GM12878 (cell line): ENCODE measurements at regions not wholly inside any gene's neighbourhood (a gene's known extent, or its start where the extent isn't known, plus 50 kb on each side); places are given as distances from the start of the nearest gene placed in this dataset.
"Not testable (repeated sequence)": the region's sequence is repeated elsewhere in the genome, so short reads cannot be mapped to it uniquely, and the experiment has no call there.

Experiments used
- ATAC-seq: fragments of 200-7000 bp; cut with Tn5 transposase; 3 replicates; pipeline ENCODE4 v1.9.1; 2020; ENCODE audit warnings: mild to moderate bottlenecking, moderate library complexity
- BruUV-seq: library from RNA; stranded (reverse); fragments of 400-500 nt; replicated peaks from 2 replicates; lab custom pipeline; 2021; lab: Mats Ljungman, UMichigan
- CTCF ChIA-PET: fragments of 300-600 bp; sonication (Branson Sonifier 250); formaldehyde crosslinking; extraction: SDS; loops from one replicate; lab custom pipeline; 2021; ENCODE audit warnings: inconsistent platforms; lab: Yijun Ruan, JAX
- POLR2A ChIA-PET: fragments of 350-600 bp; formaldehyde crosslinking; extraction: SDS; loops from one replicate; lab custom pipeline; 2021; ENCODE audit warnings: inconsistent platforms; lab: Charles Lee
- RAD21 ChIA-PET: fragments of 300-600 bp; sonication (Branson Sonifier 250); formaldehyde crosslinking; loops from one replicate; lab custom pipeline; 2023; ENCODE audit warnings: antibody characterized with exemption; ENCODE audit not compliant: unreplicated experiment; lab: Charles Lee
- SMC1A ChIA-PET: fragments of 300-600 bp; sonication (Branson Sonifier 250); formaldehyde crosslinking; loops from one replicate; lab custom pipeline; 2023; ENCODE audit not compliant: unreplicated experiment, uncharacterized antibody; lab: Charles Lee
- DNase-seq: peaks from one replicate; pipeline ENCODE4 v3.0.0-alpha.2; 2011; ENCODE audit warnings: low read depth, low spot score
- FAIRE-seq: peaks from 3 replicates; lab custom pipeline; 2011; peaks lifted over from hg19 to GRCh38; lab: Jason Lieb, UNC
- H2AFZ ChIP-seq: 2 replicates; pipeline ENCODE4 v1.6.0; 2011; ENCODE audit warnings: low read depth, low read length, control low read depth; ENCODE audit not compliant: control insufficient read depth
- H3K27ac ChIP-seq: 2 replicates; pipeline ENCODE4 v1.5.1; 2011; ENCODE audit warnings: control low read depth; ENCODE audit not compliant: control insufficient read depth, insufficient read depth
- H3K27me3 ChIP-seq, 2 experiments: replicated peaks in 1 of 2; 2 replicates each; pipeline versions ENCODE4 v1.6.0 to v1.6.1; 2011; ENCODE audit warnings: low read length in 1 of 2; ENCODE audit not compliant: control insufficient read depth in 2 of 2, insufficient read depth in 2 of 2
- H3K36me3 ChIP-seq, 2 experiments: 2 replicates each; pipeline ENCODE4 v1.5.1; 2011; ENCODE audit warnings: low read length in 1 of 2; ENCODE audit not compliant: control insufficient read depth in 2 of 2, insufficient read depth in 2 of 2
- H3K4me1 ChIP-seq: 2 replicates; pipeline ENCODE4 v1.6.1; 2011; ENCODE audit warnings: mild to moderate bottlenecking, low read length, moderate library complexity, mixed read lengths; ENCODE audit not compliant: control insufficient read depth, insufficient read depth
- H3K4me2 ChIP-seq: 2 replicates; pipeline ENCODE4 v1.6.0; 2011; ENCODE audit warnings: control low read depth; ENCODE audit not compliant: control insufficient read depth, insufficient read depth
- H3K4me3 ChIP-seq: fragments of 200-600 bp; sonication (generic); 2 replicates; pipeline ENCODE4 v1.5.1; 2016
- H3K79me2 ChIP-seq: 2 replicates; pipeline ENCODE4 v1.6.0; 2011; ENCODE audit warnings: low read length; ENCODE audit not compliant: control insufficient read depth, insufficient read depth
- H3K9ac ChIP-seq: 2 replicates; pipeline ENCODE4 v1.8.0; 2011; ENCODE audit warnings: low read length, control low read depth, mixed read lengths; ENCODE audit not compliant: control insufficient read depth, insufficient read depth
- H3K9me3 ChIP-seq: replicated peaks from 3 replicates; pipeline ENCODE4 v1.5.1; 2011; ENCODE audit warnings: mild to moderate bottlenecking, low read length; ENCODE audit not compliant: control insufficient read depth, insufficient read depth
- H4K20me1 ChIP-seq: 2 replicates; pipeline ENCODE4 v1.6.0; 2011; ENCODE audit not compliant: control insufficient read depth, insufficient read depth
- KDM1A ChIP-seq: fragments of 200-600 bp; sonication (generic); IDR thresholded peaks from 2 replicates; pipeline ENCODE4 v1.6.1; 2016; ENCODE audit warnings: borderline replicate concordance
- MXI1 ChIP-seq: fragments of 150-350 bp; IDR thresholded peaks from 2 replicates; pipeline ENCODE4 v1.6.1; 2011; ENCODE audit warnings: low read depth, mild to moderate bottlenecking, inconsistent platforms, low read length, improper control_type of control experiment
- MYC ChIP-seq: IDR thresholded peaks from 2 replicates; pipeline ENCODE4 v1.6.1; 2011; ENCODE audit warnings: mild to moderate bottlenecking, low read length, moderate library complexity, inconsistent platforms; ENCODE audit not compliant: insufficient read depth, insufficient replicate concordance, insufficient read length, severe bottlenecking
- NR2F1 ChIP-seq: fragments of 450-650 bp; conservative IDR thresholded peaks from 2 replicates; pipeline ENCODE4 v1.6.1; 2017; ENCODE audit warnings: mild to moderate bottlenecking
- RB1 ChIP-seq: fragments of 450-650 bp; formaldehyde crosslinking; IDR thresholded peaks from 2 replicates; pipeline ENCODE4 v1.6.1; 2017; ENCODE audit warnings: mild to moderate bottlenecking, borderline replicate concordance
- RELA ChIP-seq: fragments of 450-650 bp; IDR thresholded peaks from 2 replicates; pipeline ENCODE4 v1.8.0; 2014; ENCODE audit warnings: borderline replicate concordance; ENCODE audit not compliant: partially characterized antibody
- SUPT20H ChIP-seq: IDR thresholded peaks from 2 replicates; pipeline ENCODE4 v1.6.1; 2011; ENCODE audit warnings: low read depth, mild to moderate bottlenecking, low read length, moderate library complexity, borderline replicate concordance; ENCODE audit not compliant: control insufficient read depth
- ZBED1 ChIP-seq: IDR thresholded peaks from 2 replicates; pipeline ENCODE4 v1.6.1; 2016; ENCODE audit warnings: borderline replicate concordance
- ZBTB33 ChIP-seq: fragments of 450-650 bp; IDR thresholded peaks from 2 replicates; pipeline ENCODE4 v1.6.1; 2017; ENCODE audit warnings: mild to moderate bottlenecking
- ZNF274 ChIP-seq: IDR thresholded peaks from one replicate; pipeline ENCODE4 v1.8.0; 2011; ENCODE audit not compliant: insufficient read length, insufficient read depth
- WGBS: methylation state at CpG from one replicate; pipeline ENCODE4 v1.1.6; 2016; ENCODE audit warnings: low lambda C conversion rate; ENCODE audit not compliant: insufficient replicate concordance, insufficient coverage; ENCODE audit errors: missing lambda C conversion rate; 5-methylcytosine and 5-hydroxymethylcytosine counted together
- in situ Hi-C: fragments of 300-500 bp; cut with MboI; formaldehyde crosslinking; loops from 9 replicates; pipeline ENCODE4 v1.14.3; 2018; ENCODE audit warnings: mixed read lengths
- intact Hi-C: fragments of 100-400 bp; cut with micrococcal nuclease; formaldehyde crosslinking; loops from one replicate; pipeline ENCODE4 v1.14.2; 2022; ENCODE audit not compliant: unreplicated experiment
- TF ChIP-seq, protein P1 (sequence below): IDR thresholded peaks from 2 replicates; pipeline ENCODE4 v1.6.1; 2012; ENCODE audit warnings: low read length, inconsistent platforms

- POLR2A ChIA-PET, intact Hi-C loops, H3K79me2 ChIP-seq, H3K27ac ChIP-seq, H3K36me3 ChIP-seq, SMC1A ChIA-PET, H3K4me3 ChIP-seq, BruUV-seq, in situ Hi-C loops, H3K4me1 ChIP-seq, H3K9me3 ChIP-seq, H3K4me2 ChIP-seq, CTCF ChIA-PET, FAIRE-seq, ATAC-seq, H3K9ac ChIP-seq, H4K20me1 ChIP-seq, H3K27me3 ChIP-seq, RAD21 ChIA-PET, DNase-seq, H2AFZ ChIP-seq: not testable (repeated sequence)
- 91% methylated on average over 7 of the region's 7 CpGs for WGBS
These were observed 51.5 kb upstream of the CDC42EP3 start for GRCh38 chr2:37722971-37723370.

GRCh38 chr2:37730037-37730818 lies 58.8 kb upstream of the CDC42EP3 start:
- FAIRE-seq (no peak), DNase-seq (no peak), ATAC-seq (no peak)
- ChIA-PET POLR2A (no interaction called here), RAD21 (no interaction called here), CTCF (no interaction called here), SMC1A (no interaction called here)
- H3K4me2 ChIP-seq: no peak overlapping the region
- H3K27me3 ChIP-seq: no peaks in the 10 kb centered on the region
- H3K9ac ChIP-seq: no peak overlapping the region
- intact Hi-C loops (no loop called here), in situ Hi-C loops (no loop called here)
- WGBS: 17% methylated on average over 1 of the region's 1 CpG
- no peak overlapping the region for H3K27ac ChIP-seq
- no peaks in the 10 kb centered on the region for H3K79me2 ChIP-seq
- no TSS peak for BruUV-seq
- no peaks in the 10 kb centered on the region for H3K4me1 ChIP-seq
- no peaks in the 10 kb centered on the region for H3K36me3 ChIP-seq
- H3K9me3 ChIP-seq: no peaks in the 10 kb centered on the region; the same call in 2 of the 3 replicates
- H4K20me1 ChIP-seq: no peaks in the 10 kb centered on the region
- H2AFZ ChIP-seq: no peak overlapping the region
- no peak overlapping the region for H3K4me3 ChIP-seq
- TF ChIP-seq SUPT20H (no peak), RELA (no peak), NR2F1 (no peak), ZBED1 (no peak), ZBTB33 (no peak), RB1 (no peak), KDM1A (no peak), MXI1 (no peak), MYC (no peak), ZNF274 (no peak)
- TF ChIP-seq, protein P1, sequence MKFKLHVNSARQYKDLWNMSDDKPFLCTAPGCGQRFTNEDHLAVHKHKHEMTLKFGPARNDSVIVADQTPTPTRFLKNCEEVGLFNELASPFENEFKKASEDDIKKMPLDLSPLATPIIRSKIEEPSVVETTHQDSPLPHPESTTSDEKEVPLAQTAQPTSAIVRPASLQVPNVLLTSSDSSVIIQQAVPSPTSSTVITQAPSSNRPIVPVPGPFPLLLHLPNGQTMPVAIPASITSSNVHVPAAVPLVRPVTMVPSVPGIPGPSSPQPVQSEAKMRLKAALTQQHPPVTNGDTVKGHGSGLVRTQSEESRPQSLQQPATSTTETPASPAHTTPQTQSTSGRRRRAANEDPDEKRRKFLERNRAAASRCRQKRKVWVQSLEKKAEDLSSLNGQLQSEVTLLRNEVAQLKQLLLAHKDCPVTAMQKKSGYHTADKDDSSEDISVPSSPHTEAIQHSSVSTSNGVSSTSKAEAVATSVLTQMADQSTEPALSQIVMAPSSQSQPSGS: no peak
